ENCODE measurements at regions not wholly inside any gene's neighbourhood (a gene's known extent, or its start where the extent isn't known, plus 50 kb on each side); places are given as distances from the start of the nearest gene placed in this dataset.

- H3K27ac ChIP-seq: no peak overlapping the region
- peaks cover 4% of the 10 kb centered on the region for H3K4me1 ChIP-seq (ENCODE audit: low read depth, poor library complexity, severe bottlenecking)
- no peaks in the 10 kb centered on the region for H3K27me3 ChIP-seq (ENCODE audit: insufficient read depth, low read depth)
- no peak overlapping the region for H3K4me3 ChIP-seq (IDR thresholded peaks at IDR 0.05; ENCODE audit: insufficient read depth, low read depth, low read length)
- no peaks in the 10 kb centered on the region for H3K36me3 ChIP-seq (ENCODE audit: insufficient read depth)
- H3K79me2 ChIP-seq (ENCODE audit: insufficient read depth, low read depth): no peaks in the 10 kb centered on the region
- H2AFZ ChIP-seq (ENCODE audit: low read depth): no peak overlapping the region
- no peak for TF ChIP-seq CTCF (conservative IDR thresholded peaks at IDR 0.05; ENCODE audit: low read depth, low read length)
- H4K20me1 ChIP-seq (ENCODE audit: insufficient read depth): no peaks in the 10 kb centered on the region
- H3K9ac ChIP-seq: no peak overlapping the region
- no peak overlapping the region for H3K4me2 ChIP-seq
Observed at GRCh38 chrX:10904220-10904619, 206.9 kb upstream of the HCCS start.

GRCh38 chrX:10906866-10907265 is 204.3 kb upstream of the HCCS start:
- Histone ChIP-seq H3K79me2 (ENCODE audit: insufficient read depth, low read depth) (no peaks in the 10 kb centered on the region), H3K4me1 (ENCODE audit: low read depth, poor library complexity, severe bottlenecking) (no peaks in the 10 kb centered on the region), H3K27ac (no peak overlapping the region), H3K4me3 (IDR thresholded peaks at IDR 0.05; ENCODE audit: insufficient read depth, low read depth, low read length) (no peak overlapping the region), H3K27me3 (ENCODE audit: insufficient read depth, low read depth) (no peaks in the 10 kb centered on the region), H2AFZ (ENCODE audit: low read depth) (no peak overlapping the region), H4K20me1 (ENCODE audit: insufficient read depth) (no peaks in the 10 kb centered on the region), H3K36me3 (ENCODE audit: insufficient read depth) (no peaks in the 10 kb centered on the region), H3K4me2 (no peak overlapping the region), H3K9ac (no peak overlapping the region)
- no peak for TF ChIP-seq CTCF (conservative IDR thresholded peaks at IDR 0.05; ENCODE audit: low read depth, low read length)

- TF ChIP-seq CTCF (conservative IDR thresholded peaks at IDR 0.05; ENCODE audit: low read depth, low read length): no peak
- Histone ChIP-seq H3K4me1 (ENCODE audit: low read depth, poor library complexity, severe bottlenecking) (no peaks in the 10 kb centered on the region), H3K9ac (no peak overlapping the region), H3K79me2 (ENCODE audit: insufficient read depth, low read depth) (no peaks in the 10 kb centered on the region), H3K36me3 (ENCODE audit: insufficient read depth) (no peaks in the 10 kb centered on the region), H3K27ac (no peak overlapping the region), H2AFZ (ENCODE audit: low read depth) (no peak overlapping the region), H3K4me3 (IDR thresholded peaks at IDR 0.05; ENCODE audit: insufficient read depth, low read depth, low read length) (no peak overlapping the region), H4K20me1 (ENCODE audit: insufficient read depth) (no peaks in the 10 kb centered on the region), H3K27me3 (ENCODE audit: insufficient read depth, low read depth) (no peaks in the 10 kb centered on the region), H3K4me2 (no peak overlapping the region)
Observed at GRCh38 chrX:10922159-10922558, 189.0 kb upstream of the HCCS start.

GRCh38 chrX:10922835-10923234 is 188.3 kb upstream of the HCCS start:
- TF ChIP-seq CTCF (conservative IDR thresholded peaks at IDR 0.05; ENCODE audit: low read depth, low read length): no peak
- Histone ChIP-seq H4K20me1 (ENCODE audit: insufficient read depth) (no peaks in the 10 kb centered on the region), H3K27ac (no peak overlapping the region)

GRCh38 chrX:10923466-10923865 is 187.7 kb upstream of the HCCS start:
- H3K4me1 ChIP-seq (ENCODE audit: low read depth, poor library complexity, severe bottlenecking): no peaks in the 10 kb centered on the region
- no peak overlapping the region for H2AFZ ChIP-seq (ENCODE audit: low read depth)
- no peak overlapping the region for H3K9ac ChIP-seq
- TF ChIP-seq CTCF (conservative IDR thresholded peaks at IDR 0.05; ENCODE audit: low read depth, low read length): no peak
- H3K27ac ChIP-seq: no peak overlapping the region
- H3K79me2 ChIP-seq (ENCODE audit: insufficient read depth, low read depth): no peaks in the 10 kb centered on the region
- no peaks in the 10 kb centered on the region for H3K36me3 ChIP-seq (ENCODE audit: insufficient read depth)
- no peaks in the 10 kb centered on the region for H3K27me3 ChIP-seq (ENCODE audit: insufficient read depth, low read depth)
- no peak overlapping the region for H3K4me2 ChIP-seq
- no peak overlapping the region for H3K4me3 ChIP-seq (IDR thresholded peaks at IDR 0.05; ENCODE audit: insufficient read depth, low read depth, low read length)
- H4K20me1 ChIP-seq (ENCODE audit: insufficient read depth): no peaks in the 10 kb centered on the region

More at GRCh38 chrX:10922835-10923234, 188.3 kb upstream of the HCCS start:
- Histone ChIP-seq H3K79me2 (ENCODE audit: insufficient read depth, low read depth) (no peaks in the 10 kb centered on the region), H3K4me1 (ENCODE audit: low read depth, poor library complexity, severe bottlenecking) (no peaks in the 10 kb centered on the region), H3K4me3 (IDR thresholded peaks at IDR 0.05; ENCODE audit: insufficient read depth, low read depth, low read length) (no peak overlapping the region), H3K36me3 (ENCODE audit: insufficient read depth) (no peaks in the 10 kb centered on the region), H3K4me2 (no peak overlapping the region), H3K9ac (no peak overlapping the region), H3K27me3 (ENCODE audit: insufficient read depth, low read depth) (no peaks in the 10 kb centered on the region), H2AFZ (ENCODE audit: low read depth) (no peak overlapping the region)
